GM23248 (cell line): ENCODE measurements at regions not wholly inside any gene's neighbourhood (a gene's known extent, or its start where the extent isn't known, plus 50 kb on each side); places are given as distances from the start of the nearest gene placed in this dataset.

ENCODE experiments used
- EZH2 ChIP-seq: fragments of 200-600 bp; sonication (generic); IDR thresholded peaks from 2 replicates; pipeline ENCODE4 v1.6.1; 2018; ENCODE audit warnings: antibody characterized with exemption, mild to moderate bottlenecking; ENCODE audit not compliant: insufficient read depth, poor library complexity, severe bottlenecking
- EZH2phosphoT487 ChIP-seq: fragments of 200-600 bp; sonication (generic); IDR thresholded peaks from 2 replicates; pipeline ENCODE4 v1.6.1; 2018; ENCODE audit warnings: antibody characterized with exemption, moderate library complexity, mild to moderate bottlenecking, low read depth; ENCODE audit not compliant: insufficient read depth

DNA sequence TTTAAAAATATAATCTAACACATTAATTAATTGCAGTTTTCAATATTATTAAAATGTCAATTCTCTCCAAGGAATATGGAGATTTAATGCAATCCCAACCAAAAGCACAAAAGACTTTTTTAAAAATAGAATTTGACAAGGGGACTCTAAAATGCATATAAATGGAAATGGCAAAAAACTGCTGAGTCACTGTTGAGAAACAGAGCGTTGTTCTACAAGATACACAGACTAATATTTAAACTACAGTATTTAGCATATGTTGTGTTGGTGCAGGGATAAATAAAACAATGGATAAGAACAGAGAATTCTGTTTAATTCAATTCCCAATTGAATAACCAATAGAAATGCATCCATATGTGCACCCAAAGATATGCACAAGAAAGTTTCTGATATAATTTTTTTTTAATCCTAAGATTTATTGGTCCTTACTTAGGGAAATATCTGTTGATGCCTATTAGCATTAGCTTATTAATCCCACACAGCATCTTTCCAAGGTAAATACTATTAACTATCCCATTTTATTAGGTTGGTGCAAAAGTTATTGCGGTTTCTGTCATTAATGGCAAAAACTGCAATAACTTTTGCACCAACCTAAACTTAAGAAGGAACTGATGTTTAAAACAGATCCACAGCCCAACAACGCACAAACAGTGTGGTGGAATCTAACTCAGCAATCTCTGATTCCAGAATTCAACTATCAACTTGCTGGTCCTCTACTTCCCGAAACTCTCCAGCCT, 86.8 kb upstream of the VEGFC start:
- TF ChIP-seq EZH2 (no peak), EZH2phosphoT487 (no peak)
